IgD-negative memory B cell (primary cell): ENCODE measurements at regions not wholly inside any gene's neighbourhood (a gene's known extent, or its start where the extent isn't known, plus 50 kb on each side); places are given as distances from the start of the nearest gene placed in this dataset.

Experiments
- H3K27ac Mint-ChIP-seq, 3 donors: one replicate each; pipeline ENCODE4 v1.8.0; 2020 to 2022; ENCODE audit warnings: mild to moderate bottlenecking in 3 of 3, mixed read lengths in 3 of 3, moderate library complexity in 1 of 3
- H3K27me3 Mint-ChIP-seq: one replicate; pipeline ENCODE4 v1.8.0; 2021; ENCODE audit warnings: mixed read lengths
- H3K36me3 Mint-ChIP-seq: one replicate; pipeline ENCODE4 v1.8.0; 2020; ENCODE audit warnings: mild to moderate bottlenecking, mixed read lengths
- H3K4me1 Mint-ChIP-seq, 3 donors: one replicate each; pipeline ENCODE4 v1.8.0; 2020 to 2022; ENCODE audit warnings: mixed read lengths in 3 of 3, mild to moderate bottlenecking in 1 of 3
- H3K4me3 Mint-ChIP-seq, 4 donors: one replicate each; pipeline ENCODE4 v1.8.0; 2020 to 2022; ENCODE audit warnings: mild to moderate bottlenecking in 4 of 4, mixed read lengths in 4 of 4, moderate library complexity in 3 of 4
- H3K9me3 Mint-ChIP-seq, 3 donors: one replicate each; pipeline ENCODE4 v1.8.0; 2020 to 2021; ENCODE audit warnings: mixed read lengths in 3 of 3, mild to moderate bottlenecking in 1 of 3

- H3K27me3 Mint-ChIP-seq = no peaks in the 10 kb centered on the region
- H3K4me1 Mint-ChIP-seq = no peaks in the 10 kb centered on the region
- peak overlapping the region in 1 of 3 donors; percentile 59 for H3K27ac Mint-ChIP-seq
- no peaks in the 10 kb centered on the region for H3K9me3 Mint-ChIP-seq
- no peaks in the 10 kb centered on the region for H3K36me3 Mint-ChIP-seq
- H3K4me3 Mint-ChIP-seq = no peak overlapping the region
These were observed 484.9 kb downstream of the MIAT start for GRCh38 chr22:27142286-27142685.

GRCh38 chr22:27144321-27144720 lies 486.9 kb downstream of the MIAT start:
- Mint-ChIP-seq H3K27ac (no peak overlapping the region), H3K4me3 (no peak overlapping the region), H3K4me1 (no peaks in the 10 kb centered on the region), H3K27me3 (no peaks in the 10 kb centered on the region), H3K9me3 (no peaks in the 10 kb centered on the region), H3K36me3 (peaks cover 1% of the 10 kb centered on the region)

GRCh38 chr22:27146866-27147633 lies 489.7 kb downstream of the MIAT start:
- no peaks in the 10 kb centered on the region for H3K27me3 Mint-ChIP-seq
- no peaks in the 10 kb centered on the region for H3K9me3 Mint-ChIP-seq
- no peak overlapping the region for H3K4me3 Mint-ChIP-seq
- no peak overlapping the region for H3K27ac Mint-ChIP-seq
- peaks cover 2% of the 10 kb centered on the region for H3K36me3 Mint-ChIP-seq
- H3K4me1 Mint-ChIP-seq = no peaks in the 10 kb centered on the region

- Mint-ChIP-seq H3K27ac (no peak overlapping the region), H3K36me3 (peaks cover 2% of the 10 kb centered on the region), H3K9me3 (peaks cover 0 to 7% (median 3%) of the 10 kb centered on the region in 3 donors), H3K4me3 (no peak overlapping the region), H3K4me1 (no peaks in the 10 kb centered on the region), H3K27me3 (no peaks in the 10 kb centered on the region)
These were observed 490.7 kb downstream of the MIAT start for GRCh38 chr22:27148055-27148454.

- H3K4me1 Mint-ChIP-seq = no peaks in the 10 kb centered on the region
- peaks cover 0 to 9% (median 3%) of the 10 kb centered on the region in 3 donors for H3K9me3 Mint-ChIP-seq
- no peak overlapping the region for H3K4me3 Mint-ChIP-seq
- H3K36me3 Mint-ChIP-seq = peaks cover 2% of the 10 kb centered on the region
- H3K27me3 Mint-ChIP-seq = no peaks in the 10 kb centered on the region
- peak overlapping the region in 1 of 3 donors; percentile 41 for H3K27ac Mint-ChIP-seq
These were observed 491.6 kb downstream of the MIAT start for GRCh38 chr22:27148886-27149470.

GRCh38 chr22:27149921-27150543 lies 492.6 kb downstream of the MIAT start:
- Mint-ChIP-seq H3K27ac (no peak overlapping the region), H3K27me3 (no peaks in the 10 kb centered on the region), H3K36me3 (peaks cover 2% of the 10 kb centered on the region), H3K4me1 (no peaks in the 10 kb centered on the region), H3K9me3 (peaks cover 0 to 9% (median 3%) of the 10 kb centered on the region in 3 donors), H3K4me3 (no peak overlapping the region)

- Mint-ChIP-seq H3K9me3 (peaks cover 0 to 9% (median 3%) of the 10 kb centered on the region in 3 donors), H3K4me1 (no peaks in the 10 kb centered on the region), H3K27ac (no peak overlapping the region), H3K27me3 (no peaks in the 10 kb centered on the region), H3K36me3 (peaks cover 2% of the 10 kb centered on the region), H3K4me3 (no peak overlapping the region)
These were observed 493.2 kb downstream of the MIAT start for GRCh38 chr22:27150544-27150941.

GRCh38 chr22:27151407-27151806 lies 494.0 kb downstream of the MIAT start:
- no peak overlapping the region for H3K4me3 Mint-ChIP-seq
- H3K4me1 Mint-ChIP-seq = no peaks in the 10 kb centered on the region
- no peaks in the 10 kb centered on the region for H3K27me3 Mint-ChIP-seq
- H3K36me3 Mint-ChIP-seq = peaks cover 2% of the 10 kb centered on the region
- H3K27ac Mint-ChIP-seq = no peak overlapping the region
- H3K9me3 Mint-ChIP-seq = peaks cover 0 to 9% (median 3%) of the 10 kb centered on the region in 3 donors

- Mint-ChIP-seq H3K4me3 (no peak overlapping the region), H3K9me3 (peaks cover 0 to 9% (median 3%) of the 10 kb centered on the region in 3 donors), H3K27me3 (peaks cover under 1% of the 10 kb centered on the region), H3K36me3 (peaks cover 3% of the 10 kb centered on the region), H3K4me1 (no peaks in the 10 kb centered on the region), H3K27ac (no peak overlapping the region)
These were observed 494.6 kb downstream of the MIAT start for GRCh38 chr22:27152033-27152432.

GRCh38 chr22:27152883-27153282 lies 495.5 kb downstream of the MIAT start:
- H3K4me3 Mint-ChIP-seq = no peak overlapping the region
- peaks cover 2% of the 10 kb centered on the region for H3K27me3 Mint-ChIP-seq
- H3K36me3 Mint-ChIP-seq = peaks cover 3% of the 10 kb centered on the region
- no peaks in the 10 kb centered on the region for H3K4me1 Mint-ChIP-seq
- no peak overlapping the region for H3K27ac Mint-ChIP-seq
- H3K9me3 Mint-ChIP-seq = peaks cover 0 to 9% (median 3%) of the 10 kb centered on the region in 3 donors

- Mint-ChIP-seq H3K4me3 (no peak overlapping the region), H3K27me3 (peaks cover 2% of the 10 kb centered on the region), H3K4me1 (no peaks in the 10 kb centered on the region), H3K36me3 (peaks cover 3% of the 10 kb centered on the region), H3K27ac (no peak overlapping the region), H3K9me3 (peaks cover 0 to 9% (median 3%) of the 10 kb centered on the region in 3 donors)
These were observed 496.0 kb downstream of the MIAT start for GRCh38 chr22:27153386-27153785.

GRCh38 chr22:27154717-27155116 lies 497.3 kb downstream of the MIAT start:
- no peaks in the 10 kb centered on the region for H3K4me1 Mint-ChIP-seq
- H3K4me3 Mint-ChIP-seq = no peak overlapping the region
- peaks cover 2% of the 10 kb centered on the region for H3K27me3 Mint-ChIP-seq
- no peak overlapping the region for H3K27ac Mint-ChIP-seq
- peaks cover 2% of the 10 kb centered on the region for H3K36me3 Mint-ChIP-seq
- peaks cover 0 to 9% (median 3%) of the 10 kb centered on the region in 3 donors for H3K9me3 Mint-ChIP-seq

GRCh38 chr22:27156821-27157489 lies 499.6 kb downstream of the MIAT start:
- peaks cover 0 to 9% (median 3%) of the 10 kb centered on the region in 3 donors for H3K9me3 Mint-ChIP-seq
- peak overlapping the region in 1 of 4 donors; percentile 2 for H3K4me3 Mint-ChIP-seq
- H3K4me1 Mint-ChIP-seq = no peaks in the 10 kb centered on the region
- peaks cover 2% of the 10 kb centered on the region for H3K36me3 Mint-ChIP-seq
- H3K27me3 Mint-ChIP-seq = peaks cover 5% of the 10 kb centered on the region
- H3K27ac Mint-ChIP-seq = no peak overlapping the region

- Mint-ChIP-seq H3K9me3 (peaks cover 0 to 4% (median 0%) of the 10 kb centered on the region in 3 donors), H3K4me1 (no peaks in the 10 kb centered on the region), H3K27ac (no peak overlapping the region), H3K4me3 (no peak overlapping the region), H3K36me3 (peaks cover 2% of the 10 kb centered on the region), H3K27me3 (peaks cover 7% of the 10 kb centered on the region)
These were observed 500.4 kb downstream of the MIAT start for GRCh38 chr22:27157666-27158370.
